AML-193 (cell line): ENCODE measurements at regions not wholly inside any gene's neighbourhood (a gene's known extent, or its start where the extent isn't known, plus 50 kb on each side); places are given as distances from the start of the nearest gene placed in this dataset.
A peak's percentile ranks its signal among the peaks of the same experiment; 100 is the strongest.
"Not testable (repeated sequence)": the region's sequence is repeated elsewhere in the genome, so short reads cannot be mapped to it uniquely, and the experiment has no call there.

ENCODE experiments used
- DNase-seq, 2 experiments: peaks; one replicate each; lab custom pipeline; 2025; lab: John Stamatoyannopoulos, UW

DNA sequence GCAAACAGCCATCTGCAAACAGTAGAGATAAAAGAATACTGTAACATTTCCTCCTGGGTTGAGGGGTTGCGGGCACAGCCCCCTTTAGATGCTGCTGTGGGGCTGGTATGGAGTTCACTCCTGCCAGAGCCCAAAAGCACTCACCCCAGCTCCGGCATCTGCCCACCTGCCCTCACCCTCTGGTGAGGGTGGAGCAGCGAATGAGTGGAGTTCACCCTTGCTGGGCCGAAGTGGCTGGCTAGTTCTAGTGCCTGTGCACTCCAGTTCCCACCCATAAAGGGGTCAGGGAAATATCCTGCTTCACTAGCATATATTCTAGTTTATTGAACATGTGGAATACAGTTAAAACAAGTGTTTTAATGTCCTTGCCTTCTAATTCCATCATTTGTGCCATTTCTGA is 209.7 kb upstream of the SGO1 start:
- no peak for DNase-seq

DNA sequence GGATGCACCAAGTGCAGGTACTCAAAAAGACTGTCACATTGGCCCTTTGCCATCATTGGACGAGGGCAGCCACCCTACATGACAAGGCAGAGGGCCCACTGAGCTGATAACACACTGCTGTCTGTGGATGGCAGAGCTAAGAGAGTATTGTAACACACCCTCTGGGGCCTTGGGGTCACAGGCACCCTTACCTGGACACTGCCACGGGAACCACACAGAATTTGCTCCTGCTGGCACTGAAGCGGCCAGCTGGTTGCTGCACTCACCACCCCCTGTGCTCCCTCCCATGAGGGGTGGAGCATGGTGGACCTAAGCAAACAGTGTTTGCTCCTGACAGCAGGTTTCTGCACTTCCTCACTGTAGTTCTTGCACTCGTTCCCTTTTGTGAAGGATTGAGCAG is 208.2 kb upstream of the SGO1 start:
- DNase-seq, result no peak

DNA sequence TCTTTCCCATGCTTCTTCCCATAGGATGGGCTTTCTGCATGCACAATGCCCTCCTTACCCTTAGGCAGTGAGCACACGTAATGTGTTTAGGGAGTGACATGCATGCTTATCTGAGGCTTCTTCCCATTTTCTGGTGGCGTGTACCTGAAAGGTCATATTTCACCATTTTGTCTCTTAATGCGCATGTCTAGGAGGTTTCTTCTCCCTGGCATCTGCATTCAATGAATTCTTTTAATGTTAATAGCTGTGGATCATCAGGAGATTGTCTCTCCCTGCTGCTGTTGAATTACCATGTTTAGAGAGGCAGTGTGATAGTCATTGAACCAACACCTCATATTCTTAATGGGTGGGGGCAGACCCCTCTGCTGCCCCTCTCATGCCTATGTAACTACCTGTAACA is 205.6 kb upstream of the SGO1 start:
- DNase-seq, result no peak

DNA sequence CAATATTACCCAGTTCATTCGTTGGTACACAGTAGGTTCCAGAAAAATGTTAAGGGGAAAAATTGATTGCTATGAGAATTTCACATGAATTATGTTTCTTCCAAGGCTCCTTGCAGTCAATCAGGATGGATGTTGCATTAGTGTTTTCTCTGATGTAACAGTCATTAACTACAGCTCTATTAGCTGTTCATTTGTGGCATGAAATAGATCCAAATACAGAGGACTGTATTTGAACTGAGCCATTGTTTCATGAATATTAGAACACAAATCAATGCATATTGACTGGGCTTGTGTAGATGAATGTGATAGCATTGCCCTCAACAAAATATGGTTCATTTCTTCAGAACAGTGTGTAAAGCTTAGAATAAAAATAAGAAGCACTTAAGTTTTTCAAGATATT is 203.0 kb upstream of the SGO1 start:
- no peak for DNase-seq

DNA sequence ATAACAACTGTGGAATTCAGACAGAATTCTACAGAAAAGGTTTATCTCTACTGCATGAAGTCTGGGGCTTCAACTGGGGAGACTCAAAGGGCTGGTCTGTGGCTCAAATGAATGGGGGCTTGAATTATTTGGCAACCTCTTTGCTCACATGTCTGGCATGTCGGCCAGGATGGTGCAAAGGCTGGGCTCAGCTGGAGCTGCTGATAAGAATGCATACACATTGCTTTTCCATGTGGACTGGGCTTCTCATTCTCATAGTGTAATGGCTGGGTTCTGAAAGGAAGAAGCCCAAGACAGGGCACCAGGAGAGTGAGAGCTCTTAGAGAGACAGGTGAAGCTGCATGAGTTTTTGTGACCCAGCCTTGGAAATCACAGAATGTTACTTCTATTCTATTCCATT is 194.3 kb upstream of the SGO1 start:
- DNase-seq, result no peak

DNA sequence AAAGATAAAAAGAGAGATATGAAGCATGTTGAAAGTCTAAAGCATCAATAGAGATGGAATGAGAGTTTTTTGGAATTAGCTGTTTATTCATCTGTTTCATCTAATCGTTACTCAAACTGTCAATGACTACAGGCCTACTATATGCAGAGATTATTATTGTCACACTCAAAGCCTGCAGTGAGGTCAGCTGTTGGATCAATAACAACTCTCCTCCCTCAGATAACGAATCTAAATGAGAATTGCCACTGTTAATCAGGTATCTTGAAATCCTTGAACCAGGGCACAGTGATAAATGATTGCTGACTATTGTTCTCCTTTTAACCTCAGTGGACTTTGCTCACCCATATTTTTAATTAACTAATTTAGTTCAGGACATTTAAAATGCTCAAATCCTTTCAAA is 192.3 kb upstream of the SGO1 start:
- DNase-seq, result no peak

DNA sequence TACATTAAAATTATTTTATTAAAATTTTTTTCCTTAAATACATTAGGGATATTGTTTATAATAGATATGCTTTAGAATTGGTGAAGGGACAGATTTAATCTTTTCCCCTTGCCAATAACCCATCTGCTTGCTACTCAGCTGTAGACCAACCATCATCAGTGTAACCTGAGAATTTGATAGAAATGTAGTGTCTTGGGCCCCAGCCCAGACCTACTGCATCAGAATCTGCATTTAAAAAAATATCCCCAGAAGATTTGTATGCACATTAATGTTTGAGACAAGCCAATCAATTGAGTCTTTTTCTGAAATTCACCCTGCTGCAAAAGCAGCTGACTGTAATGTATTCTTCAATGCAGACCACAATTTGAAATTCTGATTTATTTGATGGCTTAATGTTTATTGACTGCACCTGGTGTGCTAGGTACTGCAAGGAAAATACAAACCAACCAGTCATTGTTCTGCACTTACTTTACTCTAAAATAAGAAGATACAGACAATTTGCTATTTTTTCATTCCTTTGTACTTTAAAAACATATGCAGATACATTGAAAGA is 190.7 kb upstream of the SGO1 start:
- DNase-seq, result no peak

DNA sequence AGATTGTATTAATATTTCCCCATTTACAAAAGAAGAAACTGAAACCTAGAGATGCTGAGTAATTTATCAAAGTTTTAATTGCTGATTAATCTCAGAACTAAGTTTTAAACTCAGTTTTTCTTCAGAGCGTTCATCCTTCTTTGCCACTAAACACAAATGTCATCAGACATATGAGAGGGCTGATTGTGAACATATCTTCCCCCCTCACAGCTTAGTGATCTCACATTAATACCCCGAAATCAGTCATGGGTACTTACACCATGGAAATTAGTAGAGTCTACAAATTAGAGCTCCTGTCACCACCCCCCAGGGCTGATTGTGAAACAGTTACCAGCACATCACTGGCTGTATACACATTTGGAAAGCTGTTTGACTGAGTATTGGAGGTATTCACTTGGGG is 189.3 kb upstream of the SGO1 start:
- no peak for DNase-seq

DNA sequence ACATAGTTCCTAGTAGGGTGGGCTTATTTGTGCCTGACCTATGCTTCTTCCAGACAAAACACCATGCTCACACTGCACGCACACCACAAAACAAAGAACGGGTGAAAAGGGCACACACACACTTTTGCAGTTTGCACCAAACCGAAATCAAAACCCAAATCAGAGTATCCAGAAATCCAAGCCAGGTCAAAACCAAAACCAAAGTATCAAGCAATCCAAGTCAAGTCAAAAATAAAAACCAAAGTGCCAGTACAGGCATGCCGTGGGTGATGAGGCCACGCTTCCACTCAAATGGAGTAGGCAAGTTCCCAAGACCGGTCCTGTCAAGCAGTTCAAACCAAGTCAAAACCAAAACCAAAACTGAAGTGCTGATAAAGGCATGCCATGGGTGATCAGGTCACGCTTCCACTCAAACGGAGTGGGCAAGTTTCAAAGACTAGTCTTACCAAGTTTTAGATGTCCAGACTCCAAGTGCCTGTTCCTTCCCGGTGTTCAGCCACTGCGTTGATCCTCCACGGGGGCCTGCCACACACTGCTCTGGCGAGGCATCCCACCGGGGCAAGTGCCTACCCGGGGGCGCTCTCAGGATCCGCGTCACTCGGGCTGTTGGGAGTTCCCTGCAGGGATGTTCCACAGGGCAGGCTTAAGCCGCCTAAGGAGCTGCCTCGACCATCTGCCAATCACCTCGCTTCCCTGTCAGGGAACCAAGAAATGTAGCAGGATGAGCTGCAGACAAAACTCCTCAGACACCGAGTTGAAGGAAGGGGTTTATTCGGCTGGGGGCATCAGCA is 184.5 kb upstream of the SGO1 start:
- not testable (repeated sequence) for DNase-seq

DNA sequence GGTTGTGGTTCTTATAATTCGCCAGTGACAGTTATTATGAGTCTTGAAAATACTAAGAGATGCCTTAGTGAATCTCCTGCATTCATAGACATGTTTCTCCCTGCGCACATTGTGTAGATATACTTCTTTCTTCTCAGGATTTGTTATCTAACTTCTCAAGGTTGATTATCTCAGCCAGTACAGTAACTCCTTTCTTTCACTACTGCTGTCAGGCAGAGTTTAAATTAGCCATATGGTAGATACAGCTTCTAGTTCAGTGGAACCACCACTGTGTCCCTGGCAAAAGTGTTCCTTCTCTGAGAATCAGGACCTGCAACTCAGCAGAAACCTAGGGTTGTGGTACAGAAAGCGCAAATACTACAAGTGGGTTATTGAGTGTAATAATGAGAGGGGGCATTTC is 175.0 kb upstream of the SGO1 start:
- no peak for DNase-seq

DNA sequence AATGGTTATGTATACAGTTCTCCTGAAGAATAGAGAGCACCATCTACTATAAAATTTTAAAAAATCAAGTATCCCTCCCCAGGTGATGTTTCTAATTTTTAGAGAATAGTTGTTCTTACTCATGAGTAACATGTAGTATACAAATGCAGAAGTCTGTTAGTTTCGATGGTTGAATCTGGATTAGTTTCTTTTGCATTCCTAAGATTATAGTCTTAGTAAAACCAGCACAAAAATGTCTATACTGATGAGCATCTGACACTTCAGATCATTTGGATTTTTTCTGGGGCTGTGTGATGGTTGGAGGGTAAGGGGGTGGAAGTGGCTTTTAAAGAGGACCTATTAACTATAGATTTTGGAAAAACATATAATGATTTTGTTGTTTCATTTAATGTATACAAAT is 167.3 kb upstream of the SGO1 start:
- no peak for DNase-seq

DNA sequence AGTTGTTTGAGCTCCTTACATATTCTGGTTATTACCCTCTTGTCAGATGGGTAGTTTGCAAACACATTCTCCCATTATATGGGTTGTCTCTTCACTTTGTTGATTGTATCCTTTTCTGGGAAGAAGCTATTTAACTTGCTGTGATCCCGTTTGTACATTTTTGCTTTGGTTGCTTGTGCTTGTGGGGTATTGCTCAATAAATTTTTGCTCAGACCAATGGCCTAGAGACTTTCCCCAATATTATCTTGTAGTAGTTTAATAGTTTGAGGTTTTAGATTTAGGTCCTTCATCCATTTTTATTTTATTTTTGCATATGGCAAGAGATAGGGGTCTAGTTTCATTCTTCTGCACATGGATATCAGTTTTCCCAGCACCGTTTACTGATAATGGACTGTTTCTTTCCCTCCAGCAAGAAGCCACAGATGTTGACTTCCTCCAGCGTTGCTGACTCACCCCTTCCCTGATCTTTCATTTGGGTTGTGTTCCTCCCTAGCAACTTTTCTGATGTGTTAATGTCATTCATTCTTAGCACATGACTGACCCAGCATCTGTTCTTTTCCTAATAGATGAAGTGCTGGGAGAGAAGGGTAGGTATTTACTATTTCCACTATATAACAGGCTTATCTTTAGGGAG is 166.7 kb upstream of the SGO1 start:
- DNase-seq, result no peak

DNA sequence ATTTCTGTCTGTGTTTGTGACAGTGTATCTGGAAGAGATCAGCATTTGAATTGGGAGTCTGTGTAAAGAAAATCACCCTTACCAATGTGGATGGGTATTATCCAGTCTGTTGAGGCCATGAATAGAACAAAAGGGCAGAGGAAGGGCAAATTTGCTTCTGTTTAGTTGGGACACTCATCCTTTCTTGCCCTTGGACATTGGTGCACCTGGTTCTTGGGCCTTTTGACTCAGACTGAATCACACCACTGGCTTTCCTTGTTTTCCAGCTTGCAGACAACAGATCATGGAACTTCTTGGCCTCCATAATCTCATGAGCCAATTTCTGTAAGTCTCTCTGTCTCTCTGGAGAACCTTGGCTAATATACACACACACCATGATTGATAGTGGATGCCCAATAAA is 164.4 kb upstream of the SGO1 start:
- DNase-seq, result no peak

DNA sequence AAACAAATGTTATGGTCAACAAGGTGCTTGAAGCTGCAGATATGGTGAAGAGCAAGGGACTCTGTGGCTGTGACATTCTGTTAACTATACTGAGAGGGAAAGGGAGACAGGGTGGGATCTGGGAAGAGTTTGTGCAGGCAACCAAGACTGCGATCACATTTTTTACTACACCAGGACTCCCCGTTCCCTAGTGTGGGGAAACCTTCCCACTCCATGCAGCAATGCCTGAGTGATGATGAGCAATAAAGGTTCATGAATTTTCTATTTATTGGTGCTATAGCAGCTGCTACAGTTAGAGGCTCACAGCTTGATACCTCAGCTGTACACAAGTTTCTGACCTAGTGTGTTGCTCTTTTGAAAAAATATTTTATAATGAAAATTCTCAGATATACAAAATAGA is 160.9 kb upstream of the SGO1 start:
- no peak for DNase-seq

DNA sequence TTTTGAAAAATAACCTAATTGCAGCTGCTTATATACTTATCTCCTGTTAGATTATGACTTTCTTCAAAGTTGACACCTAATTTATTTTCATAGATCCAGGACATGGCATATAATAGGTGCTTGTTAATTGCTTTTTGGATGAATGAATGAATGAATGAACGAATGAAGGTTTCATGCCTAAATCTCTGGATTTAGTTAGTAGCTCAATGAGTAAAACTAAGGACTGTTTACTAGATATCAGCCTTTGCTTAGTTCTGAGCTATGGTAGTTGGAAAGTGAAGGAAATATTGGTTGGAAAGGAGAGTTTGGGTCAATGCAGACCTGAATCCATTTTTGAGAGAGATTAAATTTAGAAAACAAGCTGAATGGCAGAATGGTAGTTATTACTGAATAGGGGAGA is 160.4 kb upstream of the SGO1 start:
- no peak for DNase-seq

DNA sequence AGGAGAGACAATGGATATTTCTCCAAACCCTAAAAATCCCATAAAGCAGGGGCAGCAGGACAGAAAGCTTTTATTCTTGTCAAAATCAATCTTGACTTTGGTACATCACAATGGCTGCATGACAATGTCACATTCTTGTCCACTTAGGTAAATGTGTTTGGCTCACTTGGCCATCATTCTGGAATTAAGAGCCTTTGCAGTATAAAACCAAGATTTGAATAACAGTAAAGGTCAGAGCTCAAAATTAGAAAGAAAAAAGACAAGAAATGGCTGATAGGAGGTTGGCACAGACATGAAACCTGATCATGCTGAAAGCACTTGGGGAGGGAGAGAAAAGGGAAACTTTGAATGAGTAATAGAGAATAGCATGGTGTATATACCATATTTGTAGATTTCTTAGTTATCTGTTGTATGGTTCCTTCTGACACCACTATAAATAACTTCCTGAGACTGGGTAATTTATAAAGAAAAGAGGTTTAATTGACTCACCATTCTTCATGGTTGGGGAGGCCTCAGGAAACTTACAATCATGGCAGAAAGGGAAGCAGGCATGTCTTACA is 158.5 kb upstream of the SGO1 start:
- no peak for DNase-seq

DNA sequence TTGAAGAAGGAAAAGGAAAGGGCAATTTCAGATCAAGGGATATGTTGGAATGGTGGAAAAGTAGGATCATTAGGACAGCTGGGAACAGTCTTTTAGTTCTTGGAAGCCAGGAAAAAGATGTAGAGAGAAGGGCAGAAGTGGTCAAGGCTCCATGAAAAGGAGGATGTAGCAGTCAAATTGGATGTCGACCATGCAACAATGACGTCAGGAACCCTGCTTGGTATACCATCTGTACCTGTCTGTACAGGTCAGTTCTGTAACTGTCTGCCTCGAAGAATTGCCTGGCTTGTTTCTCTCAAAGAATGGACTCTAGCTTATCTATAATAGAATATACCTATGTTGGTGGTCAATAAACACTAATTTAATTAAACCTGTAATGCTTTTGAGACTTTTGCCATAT is 157.8 kb upstream of the SGO1 start:
- no peak for DNase-seq

DNA sequence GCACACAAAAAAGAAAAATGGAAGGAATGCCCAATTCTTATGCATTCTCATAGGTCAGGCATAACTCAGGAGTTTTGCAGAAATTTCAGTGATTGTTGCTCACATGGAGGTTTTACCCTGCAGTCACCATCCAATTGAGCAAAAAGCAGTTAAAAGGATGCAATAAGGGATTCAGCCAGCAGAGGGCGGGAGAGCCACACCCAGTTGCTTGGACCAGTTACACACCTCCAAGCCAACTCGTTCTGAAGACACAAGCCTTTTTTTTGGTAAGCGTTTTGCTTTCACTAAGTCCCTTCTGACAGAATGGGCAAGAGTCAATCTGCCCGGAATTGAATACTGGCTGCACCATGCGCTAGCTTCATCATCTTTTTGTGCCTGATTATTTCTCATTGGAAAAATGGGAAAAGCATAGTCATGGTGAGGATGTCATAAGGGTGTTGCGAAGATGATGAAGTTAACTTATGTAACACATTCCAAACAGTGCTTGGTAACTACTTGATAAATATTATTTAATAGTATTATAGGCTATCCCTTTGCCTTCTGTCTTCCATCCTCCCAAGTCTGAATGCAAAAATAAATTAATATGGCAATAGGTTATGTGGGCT is 154.4 kb upstream of the SGO1 start:
- DNase-seq, result peak; percentile 54 to 68

DNA sequence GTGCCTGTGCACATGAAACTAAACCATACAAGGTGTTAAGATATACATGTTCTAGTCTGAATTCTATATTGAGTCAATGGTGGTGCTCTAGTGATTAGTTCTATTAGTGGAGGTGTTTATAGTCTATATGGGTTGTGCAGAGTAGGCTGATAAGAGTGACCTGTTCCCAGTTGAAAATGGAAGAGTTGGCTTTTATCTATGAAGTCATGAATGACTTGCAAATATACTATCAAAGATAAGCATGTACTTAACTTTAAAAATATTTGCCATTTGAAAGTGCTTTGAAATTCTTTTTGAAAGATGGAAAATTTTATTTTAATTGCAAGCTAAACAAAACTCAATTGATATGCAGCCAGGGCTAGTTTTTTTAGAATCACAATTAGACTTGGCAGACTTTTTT is 150.6 kb upstream of the SGO1 start:
- DNase-seq, result no peak

DNA sequence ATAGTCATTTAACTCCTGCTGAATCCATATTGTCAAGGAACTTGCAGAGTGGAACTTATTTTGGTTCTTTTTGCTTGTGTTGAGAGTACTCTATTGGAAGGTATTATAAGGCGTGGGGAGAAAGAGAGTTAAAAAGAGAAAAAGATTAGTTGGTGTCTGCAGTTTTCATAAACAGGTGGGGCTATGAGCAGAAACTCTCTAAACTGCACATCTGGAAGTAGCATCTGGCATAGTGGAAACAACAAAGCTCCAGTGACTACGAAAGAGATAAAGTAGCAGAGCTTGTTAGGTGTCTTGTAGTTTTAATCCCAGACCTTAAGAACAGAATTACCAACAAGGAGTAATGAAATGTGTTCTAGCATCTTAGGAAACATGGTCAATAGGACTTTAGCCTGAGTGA is 148.8 kb upstream of the SGO1 start:
- no peak for DNase-seq

DNA sequence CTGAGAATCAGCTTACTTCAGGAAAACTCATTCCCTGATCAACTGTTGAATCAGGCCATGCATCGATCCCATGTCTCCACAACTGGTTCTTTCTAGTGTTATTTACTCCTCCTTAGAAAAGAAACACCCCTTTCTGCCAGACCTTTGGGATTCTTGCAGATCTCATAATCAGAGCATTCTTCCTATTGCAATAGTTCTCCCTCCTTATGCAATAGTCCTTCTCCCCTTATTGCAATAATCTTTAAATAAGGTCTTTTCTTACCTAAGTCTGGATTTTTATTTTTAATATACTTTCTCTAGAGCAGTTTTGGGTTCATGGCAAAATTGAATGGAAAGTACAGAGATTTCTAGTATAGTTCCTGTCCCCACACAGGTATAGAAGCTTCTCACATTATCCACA is 141.9 kb upstream of the SGO1 start:
- no peak for DNase-seq

DNA sequence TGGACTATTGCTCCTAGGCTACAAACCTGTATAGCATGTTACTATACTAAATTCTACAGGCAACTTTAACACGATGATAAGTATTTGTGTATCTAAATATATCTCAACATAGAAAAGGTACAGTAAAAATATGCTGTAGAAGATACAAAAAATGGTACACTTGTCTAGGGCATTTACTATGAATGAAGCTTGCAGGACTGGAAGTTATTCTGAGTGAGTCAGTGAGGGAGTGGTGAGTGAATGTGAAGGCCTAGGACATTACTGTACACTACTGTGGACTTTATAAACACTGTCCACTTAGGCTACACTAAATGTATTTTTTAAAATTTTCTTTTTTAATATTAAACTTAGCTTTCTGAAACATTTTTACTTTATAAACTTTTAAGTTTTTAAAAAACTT is 140.5 kb upstream of the SGO1 start:
- DNase-seq, result no peak

DNA sequence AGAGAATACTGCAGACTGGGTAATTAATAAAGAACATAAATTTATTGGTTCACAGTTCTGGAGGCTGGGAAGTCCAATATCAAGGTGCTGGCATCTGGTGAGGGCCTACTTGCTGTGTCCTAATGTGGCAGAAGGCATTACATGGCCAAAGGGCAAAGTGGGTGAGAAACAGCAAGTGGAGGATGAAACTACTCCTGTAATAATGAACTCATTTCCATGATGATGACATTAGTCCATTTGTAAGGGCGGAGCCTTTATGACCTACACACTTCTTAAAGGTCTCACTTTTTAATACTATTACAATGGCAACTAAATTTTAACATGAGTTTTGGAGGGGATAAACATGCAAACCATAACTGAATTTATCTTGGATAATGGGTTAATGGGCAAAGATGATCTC is 139.6 kb upstream of the SGO1 start:
- DNase-seq, result no peak
